ENCODE measurements at regions not wholly inside any gene's neighbourhood (a gene's known extent, or its start where the extent isn't known, plus 50 kb on each side); places are given as distances from the start of the nearest gene placed in this dataset.

GRCh38 chr18:40569605-40570004, 1385.4 kb upstream of the PIK3C3 start:
- TF ChIP-seq CTCF (IDR thresholded peaks at IDR 0.05 in 8 of 11, conservative IDR thresholded peaks at IDR 0.05 in 3 of 11) (no peak), POLR2A (IDR thresholded peaks at IDR 0.05) (no peak)
